ENCODE measurements at regions not wholly inside any gene's neighbourhood (a gene's known extent, or its start where the extent isn't known, plus 50 kb on each side); places are given as distances from the start of the nearest gene placed in this dataset.

GRCh38 chr1:95386915-95387314 is 152.9 kb downstream of the RWDD3 start:
- Histone ChIP-seq H3K27me3 (peaks cover 9% of the 10 kb centered on the region; the same call in 1 of the 2 replicates), H3K36me3 (no peaks in the 10 kb centered on the region), H3K9ac (no peak overlapping the region), H3K4me2 (no peak overlapping the region), H3K4me1 (no peaks in the 10 kb centered on the region), H3K9me3 (no peaks in the 10 kb centered on the region), H3K4me3 (no peak overlapping the region), H3K27ac (no peak overlapping the region), H4K20me1 (no peaks in the 10 kb centered on the region)
- TF ChIP-seq Cebpa-rat (IDR thresholded peaks at IDR 0.05): no peak

- Histone ChIP-seq H3K4me2 (no peak overlapping the region), H3K9me3 (no peaks in the 10 kb centered on the region), H3K4me3 (no peak overlapping the region), H3K27ac (no peak overlapping the region), H4K20me1 (no peaks in the 10 kb centered on the region), H3K9ac (no peak overlapping the region), H3K36me3 (no peaks in the 10 kb centered on the region), H3K27me3 (no peaks in the 10 kb centered on the region), H3K4me1 (no peaks in the 10 kb centered on the region)
- TF ChIP-seq Cebpa-rat (IDR thresholded peaks at IDR 0.05): no peak
Measured at GRCh38 chr1:95388031-95388430, 154.0 kb downstream of the RWDD3 start.

- Histone ChIP-seq H3K27ac (no peak overlapping the region), H3K9ac (no peak overlapping the region), H3K4me3 (no peak overlapping the region), H3K27me3 (no peaks in the 10 kb centered on the region), H4K20me1 (no peaks in the 10 kb centered on the region), H3K36me3 (no peaks in the 10 kb centered on the region), H3K9me3 (no peaks in the 10 kb centered on the region), H3K4me2 (no peak overlapping the region), H3K4me1 (no peaks in the 10 kb centered on the region)
- no peak for TF ChIP-seq Cebpa-rat (IDR thresholded peaks at IDR 0.05)
Measured at GRCh38 chr1:95393434-95393833, 159.4 kb downstream of the RWDD3 start.

GRCh38 chr1:95396557-95396956 is 162.5 kb downstream of the RWDD3 start:
- no peak overlapping the region for H3K9ac ChIP-seq
- H3K27me3 ChIP-seq: no peaks in the 10 kb centered on the region
- H3K9me3 ChIP-seq: no peaks in the 10 kb centered on the region
- H3K27ac ChIP-seq: no peak overlapping the region
- H4K20me1 ChIP-seq: no peaks in the 10 kb centered on the region
- TF ChIP-seq Cebpa-rat (IDR thresholded peaks at IDR 0.05): no peak
- no peaks in the 10 kb centered on the region for H3K36me3 ChIP-seq
- H3K4me3 ChIP-seq: no peak overlapping the region
- no peaks in the 10 kb centered on the region for H3K4me1 ChIP-seq
- H3K4me2 ChIP-seq: no peak overlapping the region

- Histone ChIP-seq H3K4me3 (no peak overlapping the region), H3K36me3 (no peaks in the 10 kb centered on the region)
Measured at GRCh38 chr1:95402780-95403179, 168.8 kb downstream of the RWDD3 start.

GRCh38 chr1:95406279-95406678 is 172.3 kb downstream of the RWDD3 start:
- Histone ChIP-seq H4K20me1 (no peaks in the 10 kb centered on the region), H3K9ac (no peak overlapping the region), H3K27me3 (no peaks in the 10 kb centered on the region), H3K36me3 (no peaks in the 10 kb centered on the region), H3K4me3 (no peak overlapping the region), H3K9me3 (no peaks in the 10 kb centered on the region), H3K4me2 (no peak overlapping the region), H3K4me1 (no peaks in the 10 kb centered on the region), H3K27ac (no peak overlapping the region)
- no peak for TF ChIP-seq Cebpa-rat (IDR thresholded peaks at IDR 0.05)

More at GRCh38 chr1:95402780-95403179, 168.8 kb downstream of the RWDD3 start:
- no peak for TF ChIP-seq Cebpa-rat (IDR thresholded peaks at IDR 0.05)
- no peaks in the 10 kb centered on the region for H3K9me3 ChIP-seq
- no peaks in the 10 kb centered on the region for H4K20me1 ChIP-seq
- no peaks in the 10 kb centered on the region for H3K4me1 ChIP-seq
- no peak overlapping the region for H3K4me2 ChIP-seq
- H3K27ac ChIP-seq: no peak overlapping the region
- H3K9ac ChIP-seq: no peak overlapping the region
- no peaks in the 10 kb centered on the region for H3K27me3 ChIP-seq

GRCh38 chr1:95407131-95407885 is 173.3 kb downstream of the RWDD3 start:
- H3K36me3 ChIP-seq: no peaks in the 10 kb centered on the region
- no peak overlapping the region for H3K4me2 ChIP-seq
- no peaks in the 10 kb centered on the region for H4K20me1 ChIP-seq
- no peak overlapping the region for H3K9ac ChIP-seq
- no peak overlapping the region for H3K4me3 ChIP-seq
- H3K27me3 ChIP-seq: no peaks in the 10 kb centered on the region
- no peaks in the 10 kb centered on the region for H3K9me3 ChIP-seq
- H3K4me1 ChIP-seq: no peaks in the 10 kb centered on the region
- no peak overlapping the region for H3K27ac ChIP-seq
- TF ChIP-seq Cebpa-rat (IDR thresholded peaks at IDR 0.05): no peak

- Histone ChIP-seq H3K4me2 (no peak overlapping the region), H3K4me1 (no peaks in the 10 kb centered on the region), H4K20me1 (no peaks in the 10 kb centered on the region), H3K9me3 (no peaks in the 10 kb centered on the region), H3K36me3 (no peaks in the 10 kb centered on the region), H3K9ac (no peak overlapping the region), H3K27me3 (no peaks in the 10 kb centered on the region), H3K27ac (no peak overlapping the region), H3K4me3 (no peak overlapping the region)
- TF ChIP-seq Cebpa-rat (IDR thresholded peaks at IDR 0.05): no peak
Measured at GRCh38 chr1:95407886-95408291, 173.9 kb downstream of the RWDD3 start.

GRCh38 chr1:95408507-95409136 is 174.6 kb downstream of the RWDD3 start:
- H3K4me2 ChIP-seq: no peak overlapping the region
- H4K20me1 ChIP-seq: no peaks in the 10 kb centered on the region
- H3K9ac ChIP-seq: no peak overlapping the region
- H3K9me3 ChIP-seq: no peaks in the 10 kb centered on the region
- no peak for TF ChIP-seq Cebpa-rat (IDR thresholded peaks at IDR 0.05)
- no peaks in the 10 kb centered on the region for H3K4me1 ChIP-seq
- H3K27me3 ChIP-seq: no peaks in the 10 kb centered on the region
- no peak overlapping the region for H3K4me3 ChIP-seq
- H3K36me3 ChIP-seq: no peaks in the 10 kb centered on the region
- H3K27ac ChIP-seq: no peak overlapping the region

GRCh38 chr1:95409276-95409675 is 175.3 kb downstream of the RWDD3 start:
- Histone ChIP-seq H3K36me3 (no peaks in the 10 kb centered on the region), H3K4me1 (no peaks in the 10 kb centered on the region), H3K4me2 (no peak overlapping the region), H3K27ac (no peak overlapping the region), H3K9ac (no peak overlapping the region), H3K4me3 (no peak overlapping the region), H3K27me3 (no peaks in the 10 kb centered on the region), H4K20me1 (no peaks in the 10 kb centered on the region), H3K9me3 (no peaks in the 10 kb centered on the region)
- TF ChIP-seq Cebpa-rat (IDR thresholded peaks at IDR 0.05): no peak
